NCI-H1105 treated with DMSO at 0.1 percent for 48 hours (cell line): ENCODE measurements at regions not wholly inside any gene's neighbourhood (a gene's known extent, or its start where the extent isn't known, plus 50 kb on each side); places are given as distances from the start of the nearest gene placed in this dataset.

Experiments
- DNase-seq: peaks from one replicate; lab custom pipeline; 2025; lab: John Stamatoyannopoulos, UW

DNA sequence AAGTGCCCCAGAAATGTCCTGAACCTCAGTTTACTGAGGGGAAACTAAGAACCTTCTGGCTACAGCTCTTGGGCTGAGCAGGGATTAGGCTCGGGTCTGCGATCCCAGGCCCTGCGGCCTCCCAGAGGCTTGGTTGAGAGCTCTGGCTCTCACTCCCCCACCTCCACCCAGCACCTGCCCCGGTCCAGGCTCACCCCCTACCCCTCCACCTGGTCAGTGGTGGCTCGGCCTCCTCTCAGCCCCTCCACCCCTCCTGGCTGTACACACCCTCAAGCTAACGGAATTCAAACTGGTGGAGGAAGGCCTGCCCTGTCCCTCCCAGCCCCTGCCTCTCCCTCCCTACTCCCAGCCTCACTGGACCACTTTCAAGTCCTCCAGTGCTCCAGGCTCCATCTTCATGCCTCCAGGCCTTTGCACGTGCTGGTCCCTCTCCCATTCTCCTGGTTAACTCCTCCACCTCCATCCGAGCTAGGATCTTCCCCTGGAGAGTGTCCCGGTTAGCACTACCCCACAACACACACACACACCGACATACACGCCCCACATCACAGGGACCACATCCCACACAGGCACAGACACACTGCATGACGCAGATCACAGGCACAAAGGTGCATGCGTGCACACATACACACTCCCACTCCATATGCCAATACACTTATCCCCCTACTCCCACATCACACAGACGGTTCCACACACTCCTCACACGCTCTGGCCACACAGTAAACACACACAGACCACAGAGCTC is 130.9 kb downstream of the C9orf50 start:
- DNase-seq = no peak

DNA sequence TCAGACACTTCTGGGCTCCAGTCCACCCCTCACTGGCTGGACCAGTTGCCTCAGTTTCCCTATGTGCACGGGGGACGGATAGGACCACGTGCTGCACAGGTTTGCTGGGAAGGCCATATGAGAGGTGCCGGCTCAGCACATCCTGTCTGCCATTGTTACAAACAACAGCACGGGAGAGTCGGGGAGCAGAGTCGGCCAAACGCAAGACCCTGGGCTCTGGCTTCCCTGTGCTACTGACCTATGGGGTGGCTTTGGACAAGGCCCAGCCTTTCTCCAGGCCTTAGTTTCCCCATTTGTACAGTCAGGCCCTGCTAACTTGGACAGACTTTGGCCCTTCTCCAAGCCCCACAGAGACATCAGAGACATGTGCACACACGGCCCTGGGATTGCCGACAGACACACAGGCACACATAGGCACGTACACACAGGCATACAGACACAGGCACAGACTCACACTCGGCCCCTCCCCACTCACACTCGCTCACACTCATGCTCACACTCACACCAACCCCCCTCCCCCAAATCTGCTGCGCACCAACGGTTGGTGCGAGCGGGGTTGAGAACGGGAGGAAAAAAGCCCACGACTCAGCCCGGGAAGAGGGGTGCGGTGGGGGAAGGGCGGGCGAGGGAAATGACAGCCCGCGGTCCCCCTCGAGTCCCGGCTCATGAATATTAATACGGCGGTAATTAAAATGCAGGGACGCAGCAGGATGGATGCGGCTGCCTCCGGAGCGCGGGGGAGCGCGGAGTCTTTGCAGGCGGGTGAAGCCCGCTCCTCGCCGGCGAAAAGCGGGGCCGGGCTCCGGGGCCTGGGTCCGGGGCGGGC is 133.0 kb downstream of the C9orf50 start:
- DNase-seq = no peak

DNA sequence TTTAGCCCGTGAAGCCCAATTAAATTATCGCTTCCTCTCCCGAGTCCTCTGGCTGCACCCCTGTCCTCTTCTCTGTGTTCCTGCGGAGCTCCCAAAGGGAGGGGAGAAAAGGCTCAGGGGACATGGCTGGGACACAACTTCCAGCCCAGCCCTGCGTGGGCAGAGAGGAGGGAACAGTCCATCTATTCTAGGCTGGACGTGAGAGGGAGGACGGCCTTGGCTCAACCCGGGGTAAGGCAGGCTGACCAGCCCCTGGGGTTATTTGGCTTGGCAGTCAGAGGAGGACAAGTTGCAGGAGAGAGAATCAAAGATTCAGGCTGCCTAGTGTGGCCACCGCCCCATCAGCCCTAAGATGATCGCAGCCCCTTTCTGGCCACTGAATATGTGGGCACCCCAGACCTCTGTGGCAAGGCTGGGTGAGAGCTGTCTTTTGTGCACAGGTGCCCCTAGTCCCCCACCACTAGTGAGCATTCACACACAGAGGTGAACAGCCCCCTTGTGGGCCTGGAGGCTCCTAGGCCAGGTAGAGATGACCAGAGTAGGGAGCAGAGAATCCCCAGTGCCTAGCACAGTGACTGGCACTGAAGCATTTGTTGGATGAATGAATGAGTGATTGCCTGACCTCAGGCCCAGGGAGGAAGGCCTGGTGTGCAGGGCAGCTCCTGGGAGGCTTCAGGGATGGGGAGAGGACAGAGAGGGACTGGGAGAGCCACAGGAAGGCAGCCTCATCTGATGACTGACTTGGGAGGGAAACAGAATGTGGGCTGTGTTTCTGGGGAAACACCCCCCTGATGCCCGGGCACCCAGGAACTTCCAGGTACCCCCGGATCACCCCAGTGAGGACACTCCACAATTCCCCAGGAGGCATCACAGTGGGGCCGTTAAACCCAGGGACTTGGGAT is 133.9 kb downstream of the C9orf50 start:
- DNase-seq = no peak

DNA sequence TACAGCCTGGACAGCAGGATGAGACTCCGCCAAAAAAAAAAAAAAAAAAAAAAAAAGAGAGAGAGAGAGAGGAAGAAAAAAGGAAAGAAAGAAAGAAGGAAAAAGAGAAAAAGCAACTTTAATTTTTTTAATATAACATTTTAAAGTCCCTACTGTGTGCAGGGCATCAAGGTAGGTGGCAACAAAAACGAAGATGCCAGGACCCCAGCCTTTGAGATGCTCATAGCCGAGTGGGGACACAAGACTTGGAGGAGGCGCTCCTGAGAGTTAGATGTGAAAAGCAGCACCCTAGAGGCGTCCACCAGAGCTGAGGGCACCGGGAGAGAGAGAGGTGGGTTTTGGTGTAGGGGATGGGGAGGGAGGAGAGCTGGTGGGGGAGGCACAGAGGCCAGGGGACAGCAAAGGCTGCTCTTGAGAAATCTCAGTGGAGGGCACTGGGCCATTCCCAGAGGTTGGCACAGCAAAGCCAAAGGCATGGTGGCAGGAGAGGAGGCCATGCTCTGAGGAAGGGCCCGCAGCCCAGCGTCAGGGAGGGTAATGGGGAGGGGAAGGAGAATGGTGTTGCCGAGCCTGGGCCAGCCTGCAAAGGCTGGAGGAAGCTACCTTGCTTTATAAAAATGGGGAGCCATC is 135.6 kb downstream of the C9orf50 start:
- no peak for DNase-seq

DNA sequence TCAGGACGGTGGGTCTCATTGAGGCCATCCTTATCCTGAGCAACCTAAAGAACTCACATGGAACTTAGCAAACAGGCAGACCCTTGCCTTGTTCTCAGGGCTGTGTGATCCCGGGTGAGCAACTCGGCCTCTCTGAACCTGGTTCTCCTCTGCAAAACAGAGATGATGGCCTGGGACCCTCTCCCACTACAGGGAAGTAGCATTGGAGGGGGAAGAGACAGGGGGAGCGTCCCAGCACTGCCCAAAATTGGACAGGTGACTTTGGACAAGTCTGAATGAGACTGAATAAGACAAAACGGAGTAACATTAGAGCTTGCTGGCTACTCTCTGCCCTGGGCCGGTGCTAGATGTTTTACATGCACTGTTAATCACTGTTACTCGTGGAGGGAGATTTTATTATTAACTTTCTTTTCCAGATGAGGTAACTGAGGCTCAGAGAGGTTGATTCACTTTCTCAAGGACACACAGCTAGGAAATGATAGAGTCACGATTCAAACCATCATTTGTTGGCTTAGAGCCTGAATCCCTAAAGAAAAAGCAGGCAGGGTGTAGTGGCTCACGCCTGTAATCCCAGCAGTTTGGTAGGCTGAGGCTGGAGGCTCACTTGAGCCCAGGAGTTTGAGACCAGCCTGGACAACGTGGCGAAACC is 136.4 kb downstream of the C9orf50 start:
- no peak for DNase-seq

DNA sequence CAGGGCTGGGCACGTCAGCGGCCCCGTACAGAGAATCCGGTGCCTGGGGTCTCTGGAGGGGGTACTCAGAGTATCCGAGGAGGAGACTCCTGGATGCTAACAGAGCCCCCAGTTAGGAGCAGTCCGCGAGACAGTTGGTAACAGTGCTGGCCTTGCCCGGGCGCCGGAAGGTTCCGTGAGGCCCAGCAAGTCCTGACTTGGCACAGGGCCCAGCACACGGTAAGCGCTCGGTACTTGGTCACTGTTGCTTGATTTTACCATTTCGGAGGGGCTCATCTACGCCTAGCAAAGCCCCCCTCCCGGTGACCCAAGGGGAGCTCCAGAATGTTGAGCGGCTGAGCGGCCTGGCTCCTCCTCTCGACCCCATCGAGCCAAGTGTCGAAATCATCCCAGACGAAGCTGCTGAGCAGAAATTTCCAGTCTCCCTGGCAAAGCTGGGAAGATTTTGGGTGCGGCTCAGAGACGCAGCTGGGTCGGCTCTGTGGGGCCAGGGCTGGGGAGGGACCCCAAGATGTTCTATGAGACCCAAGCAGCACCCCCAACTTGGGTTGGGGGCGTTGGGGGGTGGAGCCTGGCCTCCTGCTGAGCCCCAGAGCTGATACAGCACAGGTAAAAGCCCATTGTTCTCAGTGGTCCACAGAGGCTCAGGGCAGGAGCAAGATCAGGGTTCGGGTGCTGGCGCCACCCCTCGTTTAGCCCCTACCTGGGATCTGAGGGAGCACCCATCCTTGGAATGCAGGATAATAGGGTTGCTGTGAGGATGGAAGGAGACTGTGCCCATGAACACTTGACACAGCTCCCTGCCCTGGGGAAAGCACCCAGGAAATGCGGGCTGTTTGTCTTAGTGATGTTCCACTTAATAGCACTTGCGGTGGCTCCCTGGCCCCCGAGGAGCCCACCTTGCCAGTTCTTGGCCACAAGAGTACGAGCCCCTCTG is 137.2 kb downstream of the C9orf50 start:
- DNase-seq = peak; percentile 28

DNA sequence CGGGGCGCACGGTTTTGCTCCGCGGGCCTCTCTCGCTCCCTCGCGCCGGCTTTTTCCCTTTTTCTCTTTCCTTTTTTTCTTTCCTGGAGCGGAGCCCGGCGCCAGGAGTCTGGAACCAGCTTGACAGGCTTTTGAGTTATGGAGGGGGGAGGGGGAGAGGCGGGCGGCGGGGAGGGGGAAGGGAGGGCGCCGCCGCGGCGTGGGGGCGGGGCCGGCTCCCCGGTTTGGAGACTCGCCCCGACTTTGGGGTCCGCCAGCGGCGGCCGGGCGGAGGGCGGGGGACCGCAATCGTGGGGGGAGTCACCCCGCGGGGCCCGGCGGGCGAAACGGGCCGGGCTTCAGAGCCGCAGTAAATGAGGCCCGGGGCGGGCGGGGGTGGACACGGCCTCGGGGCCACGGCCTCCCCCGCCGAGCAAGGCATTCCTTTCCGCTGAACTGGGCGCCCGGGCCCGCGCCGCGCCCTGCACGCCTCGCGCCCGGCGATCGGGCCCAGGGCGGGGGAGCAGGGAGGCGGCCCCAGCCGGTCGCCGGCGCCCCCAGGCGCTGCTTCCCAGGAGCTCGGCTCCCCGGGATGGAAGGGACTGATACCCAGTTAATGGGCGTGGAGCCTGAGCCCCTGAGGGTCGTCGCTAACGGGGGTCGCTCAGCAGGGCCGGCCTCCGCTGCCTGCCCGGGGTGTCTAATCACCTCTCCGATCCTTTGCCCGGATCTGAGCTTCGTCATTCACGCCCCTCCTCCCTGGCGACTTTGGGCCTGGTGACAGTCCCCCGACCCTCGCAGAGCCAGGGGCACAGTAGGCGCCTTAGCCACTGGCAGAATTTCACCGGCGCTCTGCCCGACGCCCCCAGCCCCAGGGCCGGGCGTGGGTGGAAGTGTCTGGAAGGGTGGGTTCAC is 138.1 kb downstream of the C9orf50 start:
- peak; percentile 71 for DNase-seq

DNA sequence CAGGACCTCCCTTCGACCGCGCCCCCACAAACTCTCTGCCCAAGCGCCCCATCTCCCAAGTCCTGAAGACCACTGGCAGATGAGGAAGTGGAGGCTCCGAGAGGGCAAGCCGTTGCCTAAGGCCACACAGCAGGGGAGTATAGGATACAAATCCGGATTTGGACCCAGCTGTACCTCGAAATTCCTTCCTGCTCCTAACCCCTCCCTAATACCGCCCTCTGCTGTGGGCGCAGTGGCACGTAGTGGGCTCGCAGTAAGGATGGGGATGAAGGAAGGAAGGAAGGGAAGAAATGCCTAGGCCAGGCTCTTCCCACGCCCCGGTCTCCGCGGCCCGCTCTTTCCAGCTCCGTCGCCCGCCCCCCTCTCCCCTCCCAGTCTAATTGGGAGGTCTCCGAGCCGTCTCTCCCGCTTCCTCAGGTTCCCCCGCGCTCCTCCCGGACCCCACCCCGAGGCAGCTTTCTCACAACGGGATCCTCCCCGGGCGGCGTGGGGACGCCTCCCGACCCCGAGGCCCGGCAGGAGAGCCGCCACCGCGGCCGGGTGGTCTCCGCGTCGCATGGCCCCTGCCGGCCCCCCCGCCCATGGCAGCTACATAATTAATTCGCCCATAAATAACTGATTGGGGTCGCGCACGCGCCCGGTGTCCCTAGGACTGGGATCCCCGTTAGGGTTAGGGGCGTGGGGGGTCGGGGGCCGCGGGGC is 138.9 kb downstream of the C9orf50 start:
- peak; percentile 18 for DNase-seq

DNA sequence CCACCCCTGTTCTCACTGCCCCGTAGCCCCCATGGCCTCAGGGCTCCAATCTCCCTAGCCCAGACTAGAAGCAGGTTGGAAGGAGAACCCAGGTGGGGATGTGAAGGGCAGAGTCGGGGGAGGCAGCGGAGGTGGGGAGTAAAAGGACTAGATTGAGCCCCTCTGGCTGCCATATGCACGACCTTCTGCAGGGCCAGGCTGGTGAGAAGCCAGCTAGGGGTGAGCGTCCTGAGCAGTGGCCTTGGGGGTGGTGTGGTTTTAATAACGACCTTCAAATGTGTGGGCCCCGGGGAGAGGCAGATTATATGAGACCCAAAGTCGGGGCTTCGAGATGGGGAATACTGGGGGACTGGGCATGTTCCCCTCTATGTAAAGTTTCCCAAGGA is 139.5 kb downstream of the C9orf50 start:
- no peak for DNase-seq

DNA sequence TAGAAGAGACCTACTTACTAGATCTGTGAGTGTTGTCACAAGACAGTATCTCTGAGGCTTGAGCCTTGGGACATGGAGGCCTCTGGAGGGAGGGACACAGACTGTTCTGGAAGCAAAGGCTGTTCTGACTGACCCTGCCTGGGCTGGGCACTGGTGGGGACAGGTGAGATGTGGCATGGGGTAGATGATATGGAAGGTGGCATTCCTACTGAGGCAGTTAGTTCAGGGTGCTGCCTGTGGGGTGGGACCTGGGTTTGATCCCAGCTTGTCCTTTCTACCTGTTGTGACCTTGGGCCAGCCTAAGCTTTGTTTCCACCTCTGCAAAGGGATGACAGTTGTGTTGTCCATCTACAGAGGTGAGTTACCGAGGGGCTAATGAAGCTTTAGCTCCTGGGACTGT is 140.2 kb downstream of the C9orf50 start:
- DNase-seq = no peak

DNA sequence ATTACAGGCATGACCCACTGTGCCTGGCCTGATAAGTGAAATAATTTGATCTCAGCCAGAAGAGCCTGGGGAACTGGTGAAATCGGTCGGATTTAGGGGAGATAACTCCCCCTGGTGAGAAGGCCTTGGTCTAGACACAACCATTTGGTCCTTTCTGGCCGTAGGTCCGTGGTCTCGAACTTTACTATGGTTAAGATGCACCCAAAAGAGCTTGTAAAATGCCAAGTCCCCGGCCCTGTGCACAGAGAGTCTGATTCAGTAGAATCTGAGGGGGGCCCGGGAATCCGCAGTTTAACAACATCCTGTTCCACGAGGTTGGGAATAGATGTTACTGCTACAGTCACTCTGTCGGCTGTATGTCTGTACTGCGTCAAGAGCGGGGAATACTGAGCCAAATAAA is 140.7 kb downstream of the C9orf50 start:
- DNase-seq = no peak

DNA sequence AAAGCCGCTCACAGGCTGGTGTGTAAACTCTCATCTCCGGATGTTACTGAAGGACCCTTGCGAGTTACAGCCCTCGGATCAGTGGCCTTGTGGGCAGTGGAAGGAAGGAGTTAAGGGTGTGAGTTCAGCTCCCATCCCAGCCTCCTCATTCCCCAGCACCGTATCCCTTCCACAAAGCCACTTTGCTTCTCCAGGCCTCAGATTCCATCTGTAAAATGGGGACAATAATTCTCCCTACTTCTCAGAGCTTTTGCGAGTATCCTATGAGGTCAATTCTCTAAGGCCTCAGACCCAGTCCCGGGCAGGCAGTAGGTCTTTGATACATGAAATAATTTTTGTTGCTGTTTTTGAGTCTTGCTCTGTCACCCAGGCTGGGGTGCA is 141.3 kb downstream of the C9orf50 start:
- no peak for DNase-seq

DNA sequence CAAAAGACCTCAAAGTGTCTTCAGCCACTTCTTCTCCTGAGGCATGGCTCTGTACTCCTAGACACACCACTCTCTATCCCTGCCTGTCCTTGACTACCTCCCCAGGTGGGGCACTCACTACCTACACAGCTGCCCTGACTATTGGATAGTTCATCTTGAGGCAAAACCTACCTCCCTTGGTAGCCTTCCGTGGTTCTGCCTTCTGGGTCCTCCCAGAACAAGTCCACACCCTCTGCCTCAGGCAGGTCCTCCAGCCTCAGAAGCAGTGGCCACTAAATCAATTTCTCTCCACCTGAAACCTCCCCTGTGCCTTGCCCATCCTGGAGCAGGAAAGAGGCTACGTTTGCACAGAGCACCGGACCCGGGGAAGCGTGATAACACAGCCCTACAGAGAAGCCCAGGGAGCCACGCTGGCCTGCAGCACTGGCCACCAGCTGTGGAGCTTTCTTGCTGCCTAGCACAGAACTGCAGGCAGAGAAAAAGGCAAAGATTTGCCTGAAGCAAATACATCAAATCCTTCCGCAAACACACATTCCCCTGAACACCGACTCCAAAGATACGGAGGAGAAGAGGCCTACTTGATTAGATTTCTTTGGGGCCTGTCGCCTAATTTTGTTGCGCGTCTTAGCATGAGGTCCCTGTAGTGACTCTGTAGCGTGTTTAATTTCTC is 141.8 kb downstream of the C9orf50 start:
- no peak for DNase-seq

DNA sequence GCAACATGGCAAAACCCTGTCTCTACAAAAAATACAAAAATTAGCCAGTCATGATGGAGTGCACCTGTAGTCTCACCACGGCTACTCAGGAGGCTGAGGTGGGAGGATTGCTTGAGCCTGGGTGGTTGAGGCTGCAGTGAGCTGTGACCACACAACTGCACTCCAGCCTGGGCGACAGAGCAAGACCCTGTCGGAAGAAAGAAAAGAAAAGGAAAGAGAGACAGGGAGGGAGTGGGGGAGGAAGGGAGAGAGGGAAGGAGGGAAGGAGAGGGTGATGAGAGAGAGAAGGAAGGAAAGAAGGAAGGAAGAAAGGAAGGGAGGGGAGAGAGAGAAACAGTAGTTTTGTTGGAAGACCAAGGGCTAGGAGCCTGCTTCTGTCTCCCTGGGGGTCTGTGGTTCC is 142.4 kb downstream of the C9orf50 start:
- no peak for DNase-seq

DNA sequence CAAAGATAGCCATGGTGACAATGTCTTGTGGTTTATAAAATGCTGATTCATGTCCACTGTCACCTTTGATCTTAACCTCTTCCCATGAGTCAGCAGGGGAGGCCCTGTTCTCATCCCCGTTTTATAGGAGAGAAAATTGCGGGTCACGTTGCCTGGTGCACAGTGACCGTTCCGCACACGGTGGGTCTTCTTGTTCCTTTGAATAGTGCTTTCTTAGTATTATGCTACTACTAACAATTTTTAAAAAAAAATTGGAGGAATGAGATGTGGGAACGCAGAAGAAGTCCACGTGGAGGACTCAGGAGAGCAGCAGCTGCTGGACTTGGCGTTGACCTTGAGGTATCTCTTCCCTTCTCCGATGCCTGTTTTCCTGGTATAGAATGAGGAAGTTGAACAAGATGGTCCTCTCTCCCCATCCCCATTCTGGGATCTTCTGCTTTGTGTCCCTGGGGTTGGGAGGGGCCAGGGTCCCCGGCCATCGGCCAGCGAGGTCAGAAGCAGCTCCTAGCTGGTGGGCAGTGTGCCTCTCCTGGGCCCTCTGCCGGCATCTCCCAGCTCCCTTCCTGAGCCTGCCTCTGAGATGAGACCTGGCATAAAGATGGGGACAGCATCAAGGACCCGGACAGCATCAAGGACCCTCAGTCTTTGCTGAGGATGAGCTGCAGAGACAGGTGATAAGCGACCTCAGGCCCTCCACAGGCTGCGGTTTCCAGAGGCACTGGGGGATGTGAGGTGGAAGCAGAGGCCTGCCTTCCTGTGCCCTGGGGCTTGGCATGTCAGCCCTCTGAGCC is 143.9 kb downstream of the C9orf50 start:
- no peak for DNase-seq

DNA sequence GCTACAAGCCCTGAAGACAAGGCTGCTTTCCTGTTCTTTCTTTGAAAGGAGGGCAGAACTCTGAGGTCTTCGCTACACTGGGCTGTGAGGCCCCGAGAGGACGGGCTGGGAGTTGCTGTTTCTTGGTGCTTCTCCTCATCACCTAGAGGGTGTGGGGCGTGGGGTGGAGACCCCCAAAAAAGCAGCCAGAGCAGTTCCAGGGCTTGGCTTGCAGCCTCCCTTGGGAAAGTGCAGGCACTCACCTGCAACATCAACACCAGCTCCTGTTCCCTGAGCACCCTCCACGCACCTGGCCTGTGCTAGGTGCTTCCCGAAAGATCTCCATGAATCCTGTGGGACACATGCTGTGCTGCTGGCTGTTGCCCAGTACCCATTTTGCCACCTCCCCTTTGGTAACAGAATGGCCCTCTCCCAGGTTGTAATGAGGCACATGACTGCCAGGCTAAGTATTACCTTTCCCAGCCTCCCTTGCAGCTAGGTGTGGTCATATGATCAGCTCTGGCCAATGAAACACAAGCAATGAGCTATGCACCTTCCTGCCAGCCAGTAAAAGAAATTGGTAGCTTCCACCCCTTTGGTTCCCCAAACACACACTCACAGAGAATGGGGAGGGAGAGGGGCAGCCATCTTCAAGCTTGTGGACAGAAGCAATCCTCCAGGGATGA is 146.0 kb downstream of the C9orf50 start:
- DNase-seq = no peak
